ENCODE measurements at regions not wholly inside any gene's neighbourhood (a gene's known extent, or its start where the extent isn't known, plus 50 kb on each side); places are given as distances from the start of the nearest gene placed in this dataset.
A peak's percentile ranks its signal among the peaks of the same experiment; 100 is the strongest.

GRCh38 chr2:234324116-234324515, 172.8 kb downstream of the ARL4C start:
- intact Hi-C loops (cut with DNase I), result no loop called here
- ATAC-seq, result no peak
- DNase-seq, result no peak

- intact Hi-C loops (cut with DNase I), result no loop called here
- DNase-seq, result no peak
- no peak for ATAC-seq
Observed at GRCh38 chr2:234322766-234323465, 174.0 kb downstream of the ARL4C start.

- no peak for DNase-seq
- ATAC-seq, result no peak
- intact Hi-C loops (cut with DNase I), result no loop called here
Observed at GRCh38 chr2:234320066-234320465, 176.8 kb downstream of the ARL4C start.

GRCh38 chr2:234318361-234318760, 178.5 kb downstream of the ARL4C start:
- ATAC-seq, result no peak
- intact Hi-C loops (cut with DNase I), result no loop called here
- DNase-seq, result no peak

- DNase-seq (no peak), ATAC-seq (no peak)
- intact Hi-C loops (cut with DNase I), result no loop called here
Observed at GRCh38 chr2:234313558-234313957, 183.3 kb downstream of the ARL4C start.

- DNase-seq (no peak), ATAC-seq (no peak)
- intact Hi-C loops (cut with DNase I), result no loop called here
Observed at GRCh38 chr2:234310166-234310565, 186.7 kb downstream of the ARL4C start.

GRCh38 chr2:234309431-234309830, 187.4 kb downstream of the ARL4C start:
- intact Hi-C loops (cut with DNase I), result no loop called here
- ATAC-seq (no peak), DNase-seq (no peak)

GRCh38 chr2:234308813-234309195, 188.1 kb downstream of the ARL4C start:
- peak; percentile 67 to 82 for ATAC-seq
- intact Hi-C loops (cut with DNase I), result no loop called here
- no peak for DNase-seq

GRCh38 chr2:234308073-234308812, 188.6 kb downstream of the ARL4C start:
- no peak for ATAC-seq
- DNase-seq, result no peak
- intact Hi-C loops (cut with DNase I), result no loop called here

- intact Hi-C loops (cut with DNase I), result no loop called here
- DNase-seq, result no peak
- ATAC-seq, result no peak
Observed at GRCh38 chr2:234307322-234307961, 189.4 kb downstream of the ARL4C start.

- no peak for ATAC-seq
- no peak for DNase-seq
- intact Hi-C loops (cut with DNase I), result no loop called here
Observed at GRCh38 chr2:234306426-234307173, 190.3 kb downstream of the ARL4C start.

- intact Hi-C loops (cut with DNase I), result no loop called here
- ATAC-seq (no peak), DNase-seq (no peak)
Observed at GRCh38 chr2:234305846-234306245, 191.0 kb downstream of the ARL4C start.

- intact Hi-C loops (cut with DNase I), result no loop called here
- ATAC-seq, result no peak
Observed at GRCh38 chr2:234304950-234305349, 191.9 kb downstream of the ARL4C start.

GRCh38 chr2:234302664-234302991, 194.3 kb downstream of the ARL4C start:
- ATAC-seq, result no peak
- intact Hi-C loops (cut with DNase I), result no loop called here
- DNase-seq, result no peak

More at GRCh38 chr2:234304950-234305349, 191.9 kb downstream of the ARL4C start:
- DNase-seq, result no peak

GRCh38 chr2:234300932-234301823, 195.7 kb downstream of the ARL4C start:
- DNase-seq, result no peak
- no peak for ATAC-seq
- intact Hi-C loops (cut with DNase I), result no loop called here

GRCh38 chr2:234300391-234300925, 196.4 kb downstream of the ARL4C start:
- intact Hi-C loops (cut with DNase I), result no loop called here
- ATAC-seq (no peak), DNase-seq (no peak)

GRCh38 chr2:234298918-234299317, 198.0 kb downstream of the ARL4C start:
- DNase-seq (no peak), ATAC-seq (no peak)
- intact Hi-C loops (cut with DNase I), result no loop called here

GRCh38 chr2:234296991-234297390, 199.9 kb downstream of the ARL4C start:
- intact Hi-C loops (cut with DNase I), result no loop called here
- no peak for ATAC-seq
- no peak for DNase-seq

- ATAC-seq (no peak), DNase-seq (no peak)
- intact Hi-C loops (cut with DNase I), result no loop called here
Observed at GRCh38 chr2:234293973-234294372, 202.9 kb downstream of the ARL4C start.
